GM04503 (cell line): ENCODE measurements at regions not wholly inside any gene's neighbourhood (a gene's known extent, or its start where the extent isn't known, plus 50 kb on each side); places are given as distances from the start of the nearest gene placed in this dataset.
"Not testable (repeated sequence)": the region's sequence is repeated elsewhere in the genome, so short reads cannot be mapped to it uniquely, and the experiment has no call there.

Experiments
- DNase-seq: peaks from one replicate; pipeline ENCODE4 v3.0.0-alpha.2; 2012; ENCODE audit warnings: low read depth

- DNase-seq, result not testable (repeated sequence)
These were observed 197.5 kb upstream of the FAT3 start for GRCh38 chr11:92027136-92027535.

GRCh38 chr11:92026664-92027063 lies 198.0 kb upstream of the FAT3 start:
- DNase-seq, result no peak

GRCh38 chr11:92024788-92025187 lies 199.8 kb upstream of the FAT3 start:
- DNase-seq, result no peak

- DNase-seq, result no peak
These were observed 202.1 kb upstream of the FAT3 start for GRCh38 chr11:92022499-92022898.

GRCh38 chr11:92018332-92018731 lies 206.3 kb upstream of the FAT3 start:
- DNase-seq, result no peak

GRCh38 chr11:92008249-92008648 lies 216.4 kb upstream of the FAT3 start:
- no peak for DNase-seq

- DNase-seq, result no peak
These were observed 222.1 kb upstream of the FAT3 start for GRCh38 chr11:92002568-92002967.

GRCh38 chr11:91998481-91998880 lies 226.1 kb upstream of the FAT3 start:
- no peak for DNase-seq

- DNase-seq, result no peak
These were observed 227.4 kb upstream of the FAT3 start for GRCh38 chr11:91997226-91997625.

- DNase-seq, result no peak
These were observed 228.1 kb upstream of the FAT3 start for GRCh38 chr11:91996526-91996925.

GRCh38 chr11:91988443-91988842 lies 236.2 kb upstream of the FAT3 start:
- DNase-seq, result not testable (repeated sequence)

GRCh38 chr11:91986218-91986617 lies 238.4 kb upstream of the FAT3 start:
- no peak for DNase-seq

- no peak for DNase-seq
These were observed 240.5 kb upstream of the FAT3 start for GRCh38 chr11:91984033-91984584.

GRCh38 chr11:91981995-91982394 lies 242.6 kb upstream of the FAT3 start:
- DNase-seq, result peak; percentile 99

- no peak for DNase-seq
These were observed 244.8 kb upstream of the FAT3 start for GRCh38 chr11:91979775-91980174.

GRCh38 chr11:91978747-91979146 lies 245.9 kb upstream of the FAT3 start:
- peak; percentile 29 for DNase-seq

- no peak for DNase-seq
These were observed 251.9 kb upstream of the FAT3 start for GRCh38 chr11:91972665-91973266.

GRCh38 chr11:91970624-91971023 lies 254.0 kb upstream of the FAT3 start:
- DNase-seq, result no peak

GRCh38 chr11:91969486-91969885 lies 255.1 kb upstream of the FAT3 start:
- no peak for DNase-seq

GRCh38 chr11:91967691-91968045 lies 256.9 kb upstream of the FAT3 start:
- DNase-seq, result no peak

GRCh38 chr11:91967026-91967690 lies 257.5 kb upstream of the FAT3 start:
- no peak for DNase-seq

GRCh38 chr11:91966368-91966767 lies 258.2 kb upstream of the FAT3 start:
- no peak for DNase-seq

- DNase-seq, result no peak
These were observed 263.8 kb upstream of the FAT3 start for GRCh38 chr11:91960770-91961169.

- no peak for DNase-seq
These were observed 265.2 kb upstream of the FAT3 start for GRCh38 chr11:91959411-91959810.
